Gastroesophageal sphincter (tissue), 4 donors: ENCODE measurements at regions not wholly inside any gene's neighbourhood (a gene's known extent, or its start where the extent isn't known, plus 50 kb on each side); places are given as distances from the start of the nearest gene placed in this dataset.

ENCODE experiments used
- ATAC-seq: fragments of 150-250 bp; one replicate; pipeline ENCODE4 v1.9.1; 2016; ENCODE audit warnings: mild to moderate bottlenecking, moderate library complexity
- H3K27ac ChIP-seq, 4 donors: fragments of 200-600 bp; sonication (generic) in 3 of 4; 1 replicate in 3 of 4; 2 replicates in 1 of 4; pipeline ENCODE4 v1.5.1; 2016 to 2019
- H3K27me3 ChIP-seq: fragments of 200-600 bp; sonication (generic); one replicate; pipeline ENCODE4 v1.5.1; 2019
- H3K36me3 ChIP-seq, 2 donors: fragments of 200-600 bp; sonication (generic); one replicate each; pipeline ENCODE4 v1.5.1; 2019; ENCODE audit warnings: control low read depth in 1 of 2
- H3K4me1 ChIP-seq, 3 donors: fragments of 200-600 bp; sonication (generic); 1 replicate in 2 of 3; 2 replicates in 1 of 3; pipeline ENCODE4 v1.5.1; 2016 to 2019; ENCODE audit warnings: control low read depth in 2 of 3
- H3K4me3 ChIP-seq, 2 donors: fragments of 200-600 bp; sonication (generic); one replicate each; pipeline ENCODE4 v1.5.1; 2019; ENCODE audit warnings: mild to moderate bottlenecking in 1 of 2, moderate library complexity in 1 of 2
- H3K9me3 ChIP-seq, 3 donors: fragments of 200-600 bp; sonication (generic); one replicate each; pipeline ENCODE4 v1.5.1; 2017 to 2019; ENCODE audit warnings: control low read depth in 2 of 3
- CTCF ChIP-seq, 4 experiments: fragments of 200-600 bp in 2 of 4; fragments of 450-650 bp in 2 of 4; sonication (generic) in 1 of 4; IDR thresholded peaks; one replicate each; pipeline ENCODE4 v1.5.1; 2017 to 2019; ENCODE audit warnings: antibody characterized with exemption in 4 of 4, mild to moderate bottlenecking in 2 of 4, moderate library complexity in 2 of 4
- EP300 ChIP-seq: sonication (generic); formaldehyde crosslinking; IDR thresholded peaks from one replicate; pipeline ENCODE4 v1.6.1; 2017; ENCODE audit warnings: antibody characterized with exemption, mild to moderate bottlenecking
- POLR2A ChIP-seq, 2 donors: fragments of 450-650 bp; IDR thresholded peaks; one replicate each; pipeline ENCODE4 v1.6.1; 2017; ENCODE audit warnings: antibody characterized with exemption in 2 of 2, mild to moderate bottlenecking in 2 of 2, moderate library complexity in 1 of 2
- POLR2AphosphoS5 ChIP-seq: sonication (generic); formaldehyde crosslinking; IDR thresholded peaks from one replicate; pipeline ENCODE4 v1.6.1; 2017; ENCODE audit warnings: antibody characterized with exemption
- WGBS, 2 donors: methylation state at CpG; one replicate each; pipeline ENCODE4 v1.1.5; 2018; ENCODE audit warnings: low coverage in 1 of 2; 5-methylcytosine and 5-hydroxymethylcytosine counted together

- Histone ChIP-seq H3K9me3 (no peaks in the 10 kb centered on the region), H3K27me3 (peaks cover 16% of the 10 kb centered on the region), H3K4me1 (peaks cover 0 to 12% (median 10%) of the 10 kb centered on the region in 3 donors), H3K27ac (no peak overlapping the region), H3K4me3 (no peak overlapping the region), H3K36me3 (no peaks in the 10 kb centered on the region)
- TF ChIP-seq POLR2AphosphoS5 (no peak), EP300 (no peak), CTCF (IDR thresholded peaks at IDR 0.05) (no peak), POLR2A (IDR thresholded peaks at IDR 0.05) (no peak)
- WGBS, 2 donors, result 80 to 82% methylated on average over 5 to 8 of the region's 8 CpGs
- ATAC-seq, result no peak
These were observed 316.7 kb upstream of the TLE4 start for GRCh38 chr9:79254900-79255650.

GRCh38 chr9:79255651-79256260 lies 316.0 kb upstream of the TLE4 start:
- Histone ChIP-seq H3K36me3 (no peaks in the 10 kb centered on the region), H3K27me3 (peaks cover 16% of the 10 kb centered on the region), H3K27ac (no peak overlapping the region), H3K4me3 (no peak overlapping the region), H3K9me3 (no peaks in the 10 kb centered on the region), H3K4me1 (peaks cover 0 to 12% (median 10%) of the 10 kb centered on the region in 3 donors)
- no peak for TF ChIP-seq POLR2AphosphoS5
- no peak for TF ChIP-seq EP300
- no peak for TF ChIP-seq CTCF (IDR thresholded peaks at IDR 0.05)
- TF ChIP-seq POLR2A (IDR thresholded peaks at IDR 0.05), result no peak
- no peak for ATAC-seq
- WGBS, 2 donors, result 45 to 58% methylated on average over 9 to 10 of the region's 10 CpGs

GRCh38 chr9:79256691-79257213 lies 315.0 kb upstream of the TLE4 start:
- Histone ChIP-seq H3K4me1 (peaks cover 0 to 12% (median 10%) of the 10 kb centered on the region in 3 donors), H3K27ac (no peak overlapping the region), H3K9me3 (no peaks in the 10 kb centered on the region), H3K4me3 (peak overlapping the region in 1 of 2 donors; percentile 29), H3K27me3 (peaks cover 16% of the 10 kb centered on the region), H3K36me3 (no peaks in the 10 kb centered on the region)
- 6 to 28% methylated on average over 13 to 15 of the region's 15 CpGs for WGBS, 2 donors
- TF ChIP-seq POLR2AphosphoS5 (no peak), EP300 (no peak), POLR2A (IDR thresholded peaks at IDR 0.05) (no peak)
- no peak for ATAC-seq

GRCh38 chr9:79257228-79257781 lies 314.5 kb upstream of the TLE4 start:
- no peaks in the 10 kb centered on the region for H3K9me3 ChIP-seq
- peaks cover 0 to 12% (median 10%) of the 10 kb centered on the region in 3 donors for H3K4me1 ChIP-seq
- 17 to 20% methylated on average over 3 to 4 of the region's 19 CpGs for WGBS, 2 donors
- peak overlapping the region in 1 of 2 donors; percentile 29 for H3K4me3 ChIP-seq
- no peaks in the 10 kb centered on the region for H3K36me3 ChIP-seq
- peaks cover 16% of the 10 kb centered on the region for H3K27me3 ChIP-seq
- no peak for TF ChIP-seq CTCF (IDR thresholded peaks at IDR 0.05)
- no peak for TF ChIP-seq POLR2A (IDR thresholded peaks at IDR 0.05)
- TF ChIP-seq EP300, result no peak
- no peak for TF ChIP-seq POLR2AphosphoS5
- ATAC-seq, result no peak
- H3K27ac ChIP-seq, result no peak overlapping the region

- 61 to 63% methylated on average over 7 to 21 of the region's 21 CpGs for WGBS, 2 donors
- no peak overlapping the region for H3K27ac ChIP-seq
- H3K4me1 ChIP-seq, result peaks cover 0 to 12% (median 10%) of the 10 kb centered on the region in 3 donors
- H3K36me3 ChIP-seq, result no peaks in the 10 kb centered on the region
- TF ChIP-seq POLR2A (IDR thresholded peaks at IDR 0.05) (no peak), CTCF (IDR thresholded peaks at IDR 0.05) (no peak), EP300 (no peak), POLR2AphosphoS5 (no peak)
- H3K9me3 ChIP-seq, result no peaks in the 10 kb centered on the region
- peak; percentile 36 for ATAC-seq
- peak overlapping the region in 1 of 2 donors; percentile 29 for H3K4me3 ChIP-seq
- H3K27me3 ChIP-seq, result peaks cover 16% of the 10 kb centered on the region
These were observed 313.9 kb upstream of the TLE4 start for GRCh38 chr9:79257790-79258351.
